ENCODE measurements at regions not wholly inside any gene's neighbourhood (a gene's known extent, or its start where the extent isn't known, plus 50 kb on each side); places are given as distances from the start of the nearest gene placed in this dataset.

DNA sequence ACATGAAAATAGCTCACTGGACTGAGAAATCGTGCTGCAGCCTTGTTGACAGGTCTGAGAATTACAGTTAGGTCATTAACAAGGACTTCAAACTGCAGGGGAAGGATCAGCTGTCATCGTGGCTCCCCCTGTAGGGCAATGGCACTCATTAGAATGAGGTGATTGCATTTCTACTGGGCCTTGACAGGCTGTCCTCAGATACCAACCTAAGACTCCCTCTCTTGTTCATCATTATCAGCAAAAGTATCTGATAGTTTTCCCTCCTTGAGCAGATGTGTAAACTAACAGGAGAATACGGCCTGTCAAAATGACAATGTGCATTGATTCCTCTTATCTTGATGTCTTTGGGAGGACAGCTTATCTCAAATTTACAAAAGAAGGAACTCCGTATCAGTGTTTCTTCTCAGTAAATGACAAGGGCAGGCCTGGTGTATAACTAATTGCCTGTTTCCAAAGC lies 648.5 kb upstream of the LRRN3 start:
- no peaks in the 10 kb centered on the region for H4K20me1 ChIP-seq (ENCODE audit: control insufficient read depth, insufficient read depth, low read depth, low read length)
- H3K27ac ChIP-seq (ENCODE audit: low read depth, low read length) = no peak overlapping the region
- no peaks in the 10 kb centered on the region for H3K36me3 ChIP-seq (ENCODE audit: control insufficient read depth, low read length)
- H3K9me3 ChIP-seq (ENCODE audit: control insufficient read depth, insufficient read depth, low read length) = no peaks in the 10 kb centered on the region
- H3F3A ChIP-seq (ENCODE audit: control insufficient read depth, insufficient read depth) = no peaks in the 10 kb centered on the region
- peak; percentile 57 for TF ChIP-seq CTCF (IDR thresholded peaks at IDR 0.05; ENCODE audit: low read depth, low read length, poor library complexity, severe bottlenecking)
- no peak for TF ChIP-seq EZH2phosphoT487 (IDR thresholded peaks at IDR 0.05; ENCODE audit: borderline replicate concordance, low read length)
- no peaks in the 10 kb centered on the region for H3K9me2 ChIP-seq (replicated peaks; ENCODE audit: control insufficient read depth, low read length)
- H3K4me2 ChIP-seq (ENCODE audit: low read length) = no peak overlapping the region
- no peaks in the 10 kb centered on the region for H3K4me1 ChIP-seq (ENCODE audit: control insufficient read depth, low read length)
- H3K27me3 ChIP-seq (ENCODE audit: control insufficient read depth, low read length) = no peaks in the 10 kb centered on the region
- no peaks in the 10 kb centered on the region for H3K79me2 ChIP-seq (ENCODE audit: control insufficient read depth, low read length)
- no peak overlapping the region for H3K4me3 ChIP-seq (ENCODE audit: low read length)

DNA sequence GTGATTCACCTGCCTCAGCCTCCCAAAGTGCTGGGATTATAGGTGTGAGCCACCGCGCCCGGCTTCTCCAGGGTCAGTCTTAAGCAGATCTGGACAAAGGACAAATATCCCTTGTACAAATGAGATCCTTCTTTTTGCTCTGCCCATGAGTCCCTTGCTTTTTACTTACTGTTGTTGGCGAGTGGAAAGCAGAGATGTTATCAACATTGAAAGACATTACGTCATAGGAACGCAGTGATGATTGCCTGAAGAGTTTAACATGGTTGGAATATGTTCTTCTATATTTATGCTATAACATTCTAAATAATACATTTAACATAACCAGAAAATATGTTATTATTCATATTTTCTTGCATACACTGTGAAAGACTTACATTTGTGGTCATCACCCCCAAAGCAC lies 644.3 kb upstream of the LRRN3 start:
- Histone ChIP-seq H3K4me2 (ENCODE audit: low read length) (no peak overlapping the region), H3K9me2 (replicated peaks; ENCODE audit: control insufficient read depth, low read length) (no peaks in the 10 kb centered on the region), H3K36me3 (ENCODE audit: control insufficient read depth, low read length) (no peaks in the 10 kb centered on the region), H3K4me1 (ENCODE audit: control insufficient read depth, low read length) (no peaks in the 10 kb centered on the region), H3K27ac (ENCODE audit: low read depth, low read length) (no peak overlapping the region), H3K9me3 (ENCODE audit: control insufficient read depth, insufficient read depth, low read length) (no peaks in the 10 kb centered on the region), H3K27me3 (ENCODE audit: control insufficient read depth, low read length) (no peaks in the 10 kb centered on the region), H3K79me2 (ENCODE audit: control insufficient read depth, low read length) (no peaks in the 10 kb centered on the region), H4K20me1 (ENCODE audit: control insufficient read depth, insufficient read depth, low read depth, low read length) (no peaks in the 10 kb centered on the region), H3K4me3 (ENCODE audit: low read length) (no peak overlapping the region), H3F3A (ENCODE audit: control insufficient read depth, insufficient read depth) (no peaks in the 10 kb centered on the region)
- TF ChIP-seq CTCF (IDR thresholded peaks at IDR 0.05; ENCODE audit: low read depth, low read length, poor library complexity, severe bottlenecking) (no peak), EZH2phosphoT487 (IDR thresholded peaks at IDR 0.05; ENCODE audit: borderline replicate concordance, low read length) (no peak)

DNA sequence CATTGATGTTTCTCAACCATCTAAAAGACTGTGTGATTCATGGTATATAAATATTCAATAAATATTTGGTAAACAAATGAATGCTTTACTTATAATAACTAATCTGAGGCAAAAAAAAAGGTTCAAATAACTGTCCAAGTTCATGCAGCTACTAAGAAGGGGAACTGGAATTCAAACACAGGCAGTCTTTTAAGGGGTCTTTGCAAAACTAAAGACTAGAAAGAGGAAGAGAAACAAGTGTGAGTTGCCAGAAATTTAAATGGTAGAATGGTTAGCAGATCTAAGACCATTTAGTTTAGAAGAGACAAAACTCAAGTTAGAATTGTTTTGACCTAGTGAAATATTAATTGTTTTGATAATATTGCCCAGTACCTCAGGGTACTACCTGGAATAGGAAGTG lies 642.0 kb upstream of the LRRN3 start:
- Histone ChIP-seq H3K9me3 (ENCODE audit: control insufficient read depth, insufficient read depth, low read length) (no peaks in the 10 kb centered on the region), H3K79me2 (ENCODE audit: control insufficient read depth, low read length) (no peaks in the 10 kb centered on the region), H4K20me1 (ENCODE audit: control insufficient read depth, insufficient read depth, low read depth, low read length) (no peaks in the 10 kb centered on the region), H3K9me2 (replicated peaks; ENCODE audit: control insufficient read depth, low read length) (no peaks in the 10 kb centered on the region), H3K4me3 (ENCODE audit: low read length) (no peak overlapping the region), H3K4me1 (ENCODE audit: control insufficient read depth, low read length) (no peaks in the 10 kb centered on the region), H3K27ac (ENCODE audit: low read depth, low read length) (no peak overlapping the region), H3K36me3 (ENCODE audit: control insufficient read depth, low read length) (no peaks in the 10 kb centered on the region), H3F3A (ENCODE audit: control insufficient read depth, insufficient read depth) (no peaks in the 10 kb centered on the region), H3K4me2 (ENCODE audit: low read length) (no peak overlapping the region), H3K27me3 (ENCODE audit: control insufficient read depth, low read length) (no peaks in the 10 kb centered on the region)
- TF ChIP-seq EZH2phosphoT487 (IDR thresholded peaks at IDR 0.05; ENCODE audit: borderline replicate concordance, low read length) = no peak

GRCh38 chr7:110454713-110455112 lies 636.2 kb upstream of the LRRN3 start:
- Histone ChIP-seq H3K9me2 (replicated peaks; ENCODE audit: control insufficient read depth, low read length) (no peaks in the 10 kb centered on the region), H3K9me3 (ENCODE audit: control insufficient read depth, insufficient read depth, low read length) (no peaks in the 10 kb centered on the region), H3F3A (ENCODE audit: control insufficient read depth, insufficient read depth) (no peaks in the 10 kb centered on the region), H3K79me2 (ENCODE audit: control insufficient read depth, low read length) (no peaks in the 10 kb centered on the region), H3K4me2 (ENCODE audit: low read length) (no peak overlapping the region), H3K4me1 (ENCODE audit: control insufficient read depth, low read length) (no peaks in the 10 kb centered on the region), H3K4me3 (ENCODE audit: low read length) (no peak overlapping the region), H3K27me3 (ENCODE audit: control insufficient read depth, low read length) (no peaks in the 10 kb centered on the region), H3K27ac (ENCODE audit: low read depth, low read length) (no peak overlapping the region), H3K36me3 (ENCODE audit: control insufficient read depth, low read length) (no peaks in the 10 kb centered on the region), H4K20me1 (ENCODE audit: control insufficient read depth, insufficient read depth, low read depth, low read length) (no peaks in the 10 kb centered on the region)
- TF ChIP-seq EZH2phosphoT487 (IDR thresholded peaks at IDR 0.05; ENCODE audit: borderline replicate concordance, low read length) (no peak), CTCF (IDR thresholded peaks at IDR 0.05; ENCODE audit: low read depth, low read length, poor library complexity, severe bottlenecking) (no peak)
